ENCODE measurements at regions not wholly inside any gene's neighbourhood (a gene's known extent, or its start where the extent isn't known, plus 50 kb on each side); places are given as distances from the start of the nearest gene placed in this dataset.

GRCh38 chr11:122358292-122358691, 242.3 kb upstream of the BLID start:
- no peaks in the 10 kb centered on the region for H3K36me3 ChIP-seq (ENCODE audit: control insufficient read depth in 1 of 2, insufficient read depth in 2 of 2, low read length in 2 of 2)
- no peaks in the 10 kb centered on the region for H3K27me3 ChIP-seq (ENCODE audit: control insufficient read depth in 1 of 2, insufficient read depth in 2 of 2, low read length in 2 of 2)
- no peak overlapping the region for H3K27ac ChIP-seq (ENCODE audit: low read depth, low read length)
- no peak overlapping the region for H3K4me3 ChIP-seq (ENCODE audit: low read depth in 1 of 2, low read length in 2 of 2)
- H3K4me1 ChIP-seq (ENCODE audit: control insufficient read depth in 1 of 2, insufficient read depth in 2 of 2, low read length in 2 of 2) = no peaks in the 10 kb centered on the region
- no peak overlapping the region for H3K9ac ChIP-seq (ENCODE audit: low read depth in 1 of 2, low read length in 2 of 2)
- no peaks in the 10 kb centered on the region for H3K9me3 ChIP-seq (ENCODE audit: control insufficient read depth in 1 of 2, low read length in 2 of 2)

DNA sequence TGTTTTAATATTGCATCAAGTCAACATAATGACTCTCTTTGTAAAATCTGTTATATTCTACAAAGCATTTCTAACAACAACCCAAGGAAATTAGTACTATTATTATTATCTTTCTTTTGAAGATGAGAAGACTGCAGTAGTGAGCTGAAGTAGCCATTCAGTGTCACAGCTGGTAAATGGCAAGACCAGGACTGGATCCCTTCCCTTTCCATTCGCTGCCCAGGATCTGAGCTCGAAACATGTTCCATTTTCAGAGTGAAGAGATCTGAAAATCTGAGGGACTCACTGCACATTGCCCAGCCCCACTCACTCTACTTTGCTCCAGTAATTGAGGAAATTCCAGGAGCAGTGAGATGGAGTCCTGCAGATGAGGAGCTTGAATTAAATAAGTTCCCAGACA, 240.0 kb upstream of the BLID start:
- H3K9ac ChIP-seq (ENCODE audit: low read depth in 1 of 2, low read length in 2 of 2) = no peak overlapping the region
- H3K27me3 ChIP-seq (ENCODE audit: control insufficient read depth in 1 of 2, insufficient read depth in 2 of 2, low read length in 2 of 2) = no peaks in the 10 kb centered on the region
- H3K9me3 ChIP-seq (ENCODE audit: control insufficient read depth in 1 of 2, low read length in 2 of 2) = no peaks in the 10 kb centered on the region
- H3K36me3 ChIP-seq (ENCODE audit: control insufficient read depth in 1 of 2, insufficient read depth in 2 of 2, low read length in 2 of 2) = no peaks in the 10 kb centered on the region
- H3K4me1 ChIP-seq (ENCODE audit: control insufficient read depth in 1 of 2, insufficient read depth in 2 of 2, low read length in 2 of 2) = no peaks in the 10 kb centered on the region
- H3K27ac ChIP-seq (ENCODE audit: low read depth, low read length) = no peak overlapping the region
- no peak overlapping the region for H3K4me3 ChIP-seq (ENCODE audit: low read depth in 1 of 2, low read length in 2 of 2)

GRCh38 chr11:122354025-122354697, 238.1 kb upstream of the BLID start:
- Histone ChIP-seq H3K36me3 (ENCODE audit: control insufficient read depth in 1 of 2, insufficient read depth in 2 of 2, low read length in 2 of 2) (no peaks in the 10 kb centered on the region), H3K4me3 (ENCODE audit: low read depth in 1 of 2, low read length in 2 of 2) (no peak overlapping the region), H3K9ac (ENCODE audit: low read depth in 1 of 2, low read length in 2 of 2) (no peak overlapping the region), H3K27me3 (ENCODE audit: control insufficient read depth in 1 of 2, insufficient read depth in 2 of 2, low read length in 2 of 2) (no peaks in the 10 kb centered on the region), H3K9me3 (ENCODE audit: control insufficient read depth in 1 of 2, low read length in 2 of 2) (no peaks in the 10 kb centered on the region), H3K27ac (ENCODE audit: low read depth, low read length) (no peak overlapping the region), H3K4me1 (ENCODE audit: control insufficient read depth in 1 of 2, insufficient read depth in 2 of 2, low read length in 2 of 2) (no peaks in the 10 kb centered on the region)

GRCh38 chr11:122353561-122353960, 237.5 kb upstream of the BLID start:
- H3K4me3 ChIP-seq (ENCODE audit: low read depth in 1 of 2, low read length in 2 of 2) = no peak overlapping the region
- no peaks in the 10 kb centered on the region for H3K4me1 ChIP-seq (ENCODE audit: control insufficient read depth in 1 of 2, insufficient read depth in 2 of 2, low read length in 2 of 2)
- no peaks in the 10 kb centered on the region for H3K9me3 ChIP-seq (ENCODE audit: control insufficient read depth in 1 of 2, low read length in 2 of 2)
- H3K27ac ChIP-seq (ENCODE audit: low read depth, low read length) = no peak overlapping the region
- no peaks in the 10 kb centered on the region for H3K27me3 ChIP-seq (ENCODE audit: control insufficient read depth in 1 of 2, insufficient read depth in 2 of 2, low read length in 2 of 2)
- H3K36me3 ChIP-seq (ENCODE audit: control insufficient read depth in 1 of 2, insufficient read depth in 2 of 2, low read length in 2 of 2) = no peaks in the 10 kb centered on the region
- no peak overlapping the region for H3K9ac ChIP-seq (ENCODE audit: low read depth in 1 of 2, low read length in 2 of 2)

GRCh38 chr11:122348659-122349409, 232.8 kb upstream of the BLID start:
- H3K27ac ChIP-seq (ENCODE audit: low read depth, low read length) = no peak overlapping the region
- no peaks in the 10 kb centered on the region for H3K36me3 ChIP-seq (ENCODE audit: control insufficient read depth in 1 of 2, insufficient read depth in 2 of 2, low read length in 2 of 2)
- no peak overlapping the region for H3K4me3 ChIP-seq (ENCODE audit: low read depth in 1 of 2, low read length in 2 of 2)
- H3K4me1 ChIP-seq (ENCODE audit: control insufficient read depth in 1 of 2, insufficient read depth in 2 of 2, low read length in 2 of 2) = no peaks in the 10 kb centered on the region
- H3K9ac ChIP-seq (ENCODE audit: low read depth in 1 of 2, low read length in 2 of 2) = no peak overlapping the region
- no peaks in the 10 kb centered on the region for H3K9me3 ChIP-seq (ENCODE audit: control insufficient read depth in 1 of 2, low read length in 2 of 2)
- H3K27me3 ChIP-seq (ENCODE audit: control insufficient read depth in 1 of 2, insufficient read depth in 2 of 2, low read length in 2 of 2) = no peaks in the 10 kb centered on the region

DNA sequence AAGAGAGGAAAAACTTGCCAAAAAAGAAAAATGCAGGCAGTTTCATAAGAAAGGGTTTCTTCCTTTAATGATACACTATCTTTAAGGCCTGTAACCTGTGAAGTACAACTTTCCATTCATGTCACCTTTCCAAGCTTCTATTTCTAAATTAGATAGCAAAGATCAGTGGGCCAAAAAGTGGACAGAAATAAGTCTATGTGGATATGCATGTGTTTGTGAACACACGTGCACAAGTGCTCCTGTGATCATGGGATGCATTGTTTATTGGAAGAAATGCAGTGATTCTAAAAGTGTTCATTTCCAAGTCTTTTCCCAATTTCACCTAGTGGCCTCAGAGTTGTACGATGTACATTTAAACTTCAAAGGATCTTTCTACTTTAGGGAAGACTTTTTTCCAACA, 230.0 kb upstream of the BLID start:
- no peak overlapping the region for H3K4me3 ChIP-seq (ENCODE audit: low read depth in 1 of 2, low read length in 2 of 2)
- H3K9ac ChIP-seq (ENCODE audit: low read depth in 1 of 2, low read length in 2 of 2) = no peak overlapping the region
- H3K9me3 ChIP-seq (ENCODE audit: control insufficient read depth in 1 of 2, low read length in 2 of 2) = no peaks in the 10 kb centered on the region
- H3K4me1 ChIP-seq (ENCODE audit: control insufficient read depth in 1 of 2, insufficient read depth in 2 of 2, low read length in 2 of 2) = no peaks in the 10 kb centered on the region
- no peaks in the 10 kb centered on the region for H3K36me3 ChIP-seq (ENCODE audit: control insufficient read depth in 1 of 2, insufficient read depth in 2 of 2, low read length in 2 of 2)
- no peak overlapping the region for H3K27ac ChIP-seq (ENCODE audit: low read depth, low read length)
- no peaks in the 10 kb centered on the region for H3K27me3 ChIP-seq (ENCODE audit: control insufficient read depth in 1 of 2, insufficient read depth in 2 of 2, low read length in 2 of 2)

- Histone ChIP-seq H3K4me1 (ENCODE audit: control insufficient read depth in 1 of 2, insufficient read depth in 2 of 2, low read length in 2 of 2) (no peaks in the 10 kb centered on the region), H3K4me3 (ENCODE audit: low read depth in 1 of 2, low read length in 2 of 2) (no peak overlapping the region), H3K9ac (ENCODE audit: low read depth in 1 of 2, low read length in 2 of 2) (no peak overlapping the region), H3K27ac (ENCODE audit: low read depth, low read length) (no peak overlapping the region), H3K9me3 (ENCODE audit: control insufficient read depth in 1 of 2, low read length in 2 of 2) (no peaks in the 10 kb centered on the region), H3K27me3 (ENCODE audit: control insufficient read depth in 1 of 2, insufficient read depth in 2 of 2, low read length in 2 of 2) (no peaks in the 10 kb centered on the region), H3K36me3 (ENCODE audit: control insufficient read depth in 1 of 2, insufficient read depth in 2 of 2, low read length in 2 of 2) (no peaks in the 10 kb centered on the region)
Measured at GRCh38 chr11:122345586-122345985, 229.6 kb upstream of the BLID start.

DNA sequence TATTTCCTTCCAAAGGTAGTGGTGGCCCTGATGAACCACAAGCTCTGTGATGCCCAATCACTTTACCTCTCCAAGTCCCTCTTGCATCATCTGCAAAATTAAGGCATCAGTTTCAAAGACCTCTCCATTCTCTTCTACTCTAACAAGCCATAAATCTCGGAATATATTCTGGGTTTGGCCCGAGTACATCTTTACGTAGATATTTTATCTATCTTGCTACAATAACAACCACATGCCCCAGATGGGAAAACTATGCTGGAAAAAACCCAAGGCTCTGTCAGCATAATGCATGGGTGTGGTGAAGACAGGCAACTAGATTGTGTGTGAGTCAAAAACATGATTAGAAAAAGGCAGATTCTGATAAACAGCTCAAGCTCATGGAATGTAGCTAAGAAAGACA, 228.2 kb upstream of the BLID start:
- no peaks in the 10 kb centered on the region for H3K27me3 ChIP-seq (ENCODE audit: control insufficient read depth in 1 of 2, insufficient read depth in 2 of 2, low read length in 2 of 2)
- H3K4me1 ChIP-seq (ENCODE audit: control insufficient read depth in 1 of 2, insufficient read depth in 2 of 2, low read length in 2 of 2) = no peaks in the 10 kb centered on the region
- no peak overlapping the region for H3K27ac ChIP-seq (ENCODE audit: low read depth, low read length)
- H3K9me3 ChIP-seq (ENCODE audit: control insufficient read depth in 1 of 2, low read length in 2 of 2) = no peaks in the 10 kb centered on the region
- no peaks in the 10 kb centered on the region for H3K36me3 ChIP-seq (ENCODE audit: control insufficient read depth in 1 of 2, insufficient read depth in 2 of 2, low read length in 2 of 2)
- no peak overlapping the region for H3K9ac ChIP-seq (ENCODE audit: low read depth in 1 of 2, low read length in 2 of 2)
- H3K4me3 ChIP-seq (ENCODE audit: low read depth in 1 of 2, low read length in 2 of 2) = no peak overlapping the region

DNA sequence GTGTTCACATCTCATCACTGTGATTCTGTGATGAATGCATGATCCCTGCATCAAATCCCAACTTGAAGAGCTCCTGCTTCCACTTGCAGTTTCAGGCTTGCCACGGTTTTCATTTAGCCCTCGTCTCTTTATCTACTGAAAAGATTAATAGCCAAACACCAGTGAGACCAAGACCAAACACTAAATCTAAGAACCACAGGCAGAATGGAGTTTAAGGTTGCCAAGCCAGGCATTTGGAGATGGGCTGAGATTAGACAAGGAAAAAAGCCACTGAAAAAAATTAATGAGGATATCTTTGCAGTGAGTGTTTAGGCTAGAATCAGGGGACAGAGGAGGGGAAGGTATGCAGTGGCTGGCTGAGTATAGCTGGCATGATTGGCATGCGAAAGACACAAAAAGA, 227.2 kb upstream of the BLID start:
- Histone ChIP-seq H3K27me3 (ENCODE audit: control insufficient read depth in 1 of 2, insufficient read depth in 2 of 2, low read length in 2 of 2) (no peaks in the 10 kb centered on the region), H3K4me1 (ENCODE audit: control insufficient read depth in 1 of 2, insufficient read depth in 2 of 2, low read length in 2 of 2) (no peaks in the 10 kb centered on the region), H3K27ac (ENCODE audit: low read depth, low read length) (no peak overlapping the region)

DNA sequence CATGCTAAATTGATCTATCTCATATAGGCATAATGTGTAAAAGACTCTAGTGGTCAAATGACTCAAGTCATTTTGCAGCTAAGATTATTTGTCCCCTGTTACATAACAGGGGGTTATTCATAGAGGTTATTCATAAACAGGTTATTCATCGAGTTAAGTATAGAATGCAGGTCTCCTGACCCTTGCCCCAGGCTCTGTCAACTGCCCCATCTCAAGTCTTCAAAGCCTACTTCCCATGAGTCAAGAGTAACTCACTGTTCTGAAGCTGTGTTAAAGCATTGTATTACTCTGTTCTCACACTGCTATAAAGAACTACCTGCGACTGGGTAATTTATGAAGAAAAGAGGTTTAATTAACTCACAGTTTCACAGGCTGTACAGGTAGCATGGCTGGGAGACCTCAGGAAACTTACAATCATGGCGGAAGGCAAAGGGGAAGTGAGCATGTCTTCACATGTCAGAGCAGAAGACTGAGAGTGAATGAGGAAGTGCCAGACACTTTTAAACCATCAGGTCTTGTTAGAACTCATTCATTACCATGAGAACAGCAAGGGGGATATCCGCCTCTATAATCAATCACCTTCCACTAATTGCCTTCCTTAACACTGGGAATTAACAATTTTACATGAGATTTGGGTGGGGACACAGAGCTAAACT, 226.2 kb upstream of the BLID start:
- H3K36me3 ChIP-seq (ENCODE audit: control insufficient read depth in 1 of 2, insufficient read depth in 2 of 2, low read length in 2 of 2) = no peaks in the 10 kb centered on the region
- no peaks in the 10 kb centered on the region for H3K4me1 ChIP-seq (ENCODE audit: control insufficient read depth in 1 of 2, insufficient read depth in 2 of 2, low read length in 2 of 2)
- H3K27me3 ChIP-seq (ENCODE audit: control insufficient read depth in 1 of 2, insufficient read depth in 2 of 2, low read length in 2 of 2) = no peaks in the 10 kb centered on the region
- no peak overlapping the region for H3K4me3 ChIP-seq (ENCODE audit: low read depth in 1 of 2, low read length in 2 of 2)
- H3K9me3 ChIP-seq (ENCODE audit: control insufficient read depth in 1 of 2, low read length in 2 of 2) = no peaks in the 10 kb centered on the region
- no peak overlapping the region for H3K27ac ChIP-seq (ENCODE audit: low read depth, low read length)
- no peak overlapping the region for H3K9ac ChIP-seq (ENCODE audit: low read depth in 1 of 2, low read length in 2 of 2)

More for the DNA sequence above, 227.2 kb upstream of the BLID start:
- no peaks in the 10 kb centered on the region for H3K36me3 ChIP-seq (ENCODE audit: control insufficient read depth in 1 of 2, insufficient read depth in 2 of 2, low read length in 2 of 2)
- no peaks in the 10 kb centered on the region for H3K9me3 ChIP-seq (ENCODE audit: control insufficient read depth in 1 of 2, low read length in 2 of 2)
- H3K9ac ChIP-seq (ENCODE audit: low read depth in 1 of 2, low read length in 2 of 2) = no peak overlapping the region
- H3K4me3 ChIP-seq (ENCODE audit: low read depth in 1 of 2, low read length in 2 of 2) = no peak overlapping the region
